GM12891 (cell line): ENCODE measurements at regions not wholly inside any gene's neighbourhood (a gene's known extent, or its start where the extent isn't known, plus 50 kb on each side); places are given as distances from the start of the nearest gene placed in this dataset.
"Not testable (repeated sequence)": the region's sequence is repeated elsewhere in the genome, so short reads cannot be mapped to it uniquely, and the experiment has no call there.

Experiments used
- DNase-seq: peaks from one replicate; pipeline ENCODE4 v3.0.0; 2011; ENCODE audit warnings: low spot score; ENCODE audit not compliant: insufficient read length
- FAIRE-seq: peaks from 2 replicates; lab custom pipeline; 2011; peaks lifted over from hg19 to GRCh38; lab: Jason Lieb, UNC
- PAX5 ChIP-seq: IDR thresholded peaks from 2 replicates; pipeline ENCODE4 v1.6.1; 2011; ENCODE audit warnings: low read length, moderate library complexity, mild to moderate bottlenecking; ENCODE audit not compliant: insufficient read depth, severe bottlenecking
- POLR2A ChIP-seq: IDR thresholded peaks from 2 replicates; pipeline ENCODE4 v1.6.1; 2011; ENCODE audit warnings: low read depth, low read length, control low read depth
- POLR2AphosphoS5 ChIP-seq: IDR thresholded peaks from 2 replicates; pipeline ENCODE4 v1.6.1; 2011; ENCODE audit warnings: low read depth, low read length, control low read depth
- POU2F2 ChIP-seq: IDR thresholded peaks from 2 replicates; pipeline ENCODE4 v1.6.1; 2011; ENCODE audit warnings: low read depth, mild to moderate bottlenecking, control low read depth, low read length, moderate library complexity
- SPI1 ChIP-seq: IDR thresholded peaks from 2 replicates; pipeline ENCODE4 v1.6.1; 2011; ENCODE audit warnings: low read depth, low read length, control low read depth
- TAF1 ChIP-seq: IDR thresholded peaks from 2 replicates; pipeline ENCODE4 v1.6.1; 2011; ENCODE audit warnings: low read depth, low read length, control low read depth

DNA sequence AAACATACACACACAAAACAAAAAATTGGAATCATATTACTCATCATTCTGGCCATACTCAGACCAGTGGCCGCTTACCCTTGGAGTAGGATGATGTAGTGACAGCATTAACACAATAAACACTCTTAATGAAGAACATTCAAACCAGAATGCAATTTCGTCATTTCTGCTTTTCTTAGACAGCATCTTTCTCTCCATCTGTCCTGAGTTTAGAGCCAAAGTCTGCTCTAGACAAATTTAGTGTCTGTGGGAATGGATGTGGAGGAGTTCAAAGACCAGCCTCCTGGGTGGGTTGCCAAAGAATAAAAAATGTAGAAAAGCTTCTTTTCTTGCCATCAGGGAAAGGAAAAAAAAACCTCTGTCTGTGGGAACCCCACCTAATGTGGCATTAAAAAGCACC lies 212.4 kb upstream of the POU1F1 start:
- FAIRE-seq (no peak), DNase-seq (no peak)
- TF ChIP-seq POLR2AphosphoS5 (no peak), PAX5 (no peak), POU2F2 (no peak), TAF1 (no peak), SPI1 (no peak), POLR2A (no peak)

DNA sequence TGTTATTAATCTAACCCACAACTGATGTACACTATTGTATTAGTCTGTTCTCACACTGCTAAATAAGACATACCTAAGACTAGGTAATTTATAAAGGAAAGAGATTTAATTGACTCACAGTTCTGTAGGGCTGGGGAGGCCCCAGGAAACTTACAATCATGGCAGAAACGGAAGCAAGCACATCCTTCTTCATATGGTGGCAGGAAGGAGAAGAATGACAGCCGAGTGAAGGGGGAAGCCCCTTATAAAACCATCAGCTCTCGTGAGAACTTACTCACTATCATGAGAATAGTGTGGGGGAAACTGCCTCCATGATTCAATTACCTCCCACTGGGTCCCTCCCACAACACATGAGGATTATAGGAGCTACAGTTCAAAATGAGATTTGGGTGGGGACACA lies 210.3 kb upstream of the POU1F1 start:
- FAIRE-seq, DNase-seq: not testable (repeated sequence)

DNA sequence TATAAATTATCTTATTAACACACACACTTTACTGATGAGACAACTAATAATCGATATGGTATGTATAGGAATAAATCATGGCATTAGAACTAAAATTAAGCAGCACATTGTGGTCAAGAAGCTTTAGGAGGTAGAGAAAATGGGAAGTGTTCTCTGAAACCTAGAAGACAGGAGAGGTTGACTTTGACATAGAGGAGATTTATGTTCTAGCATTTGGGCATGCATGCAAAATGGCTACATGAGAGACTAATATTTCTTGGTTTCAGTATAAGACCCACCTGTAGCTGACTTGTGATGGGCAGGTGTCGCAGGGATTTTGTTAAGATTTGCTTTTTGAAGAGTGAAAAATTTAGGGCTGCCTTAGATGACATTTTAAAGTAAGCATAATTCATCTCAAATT lies 209.7 kb upstream of the POU1F1 start:
- no peak for FAIRE-seq
- DNase-seq, result no peak
- TF ChIP-seq POLR2AphosphoS5 (no peak), PAX5 (no peak), POU2F2 (no peak), POLR2A (no peak), SPI1 (no peak), TAF1 (no peak)

DNA sequence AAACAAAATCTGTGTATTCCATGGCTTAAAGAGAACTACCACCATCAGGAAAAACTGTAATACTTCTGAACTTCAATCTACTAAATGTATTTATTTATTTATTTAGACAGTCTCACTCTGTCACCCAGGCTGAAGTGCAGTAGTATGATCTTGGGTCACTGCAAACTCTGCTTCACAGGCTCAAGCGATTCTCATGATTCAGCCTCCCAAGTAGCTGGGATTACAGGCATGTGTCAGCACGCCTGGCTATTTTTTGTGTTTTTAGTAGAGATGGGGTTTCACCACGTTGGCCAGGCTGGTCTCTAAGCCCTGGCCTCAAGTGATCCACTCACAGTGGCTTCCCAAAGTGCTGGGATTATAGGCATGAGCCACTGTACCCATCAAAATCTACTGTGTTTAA lies 202.3 kb upstream of the POU1F1 start:
- no peak for TF ChIP-seq SPI1
- TF ChIP-seq POLR2AphosphoS5, result no peak
- TF ChIP-seq POLR2A, result no peak
- TF ChIP-seq POU2F2, result no peak
- TF ChIP-seq PAX5, result no peak
- TF ChIP-seq TAF1, result no peak
- no peak for DNase-seq
- no peak for FAIRE-seq

DNA sequence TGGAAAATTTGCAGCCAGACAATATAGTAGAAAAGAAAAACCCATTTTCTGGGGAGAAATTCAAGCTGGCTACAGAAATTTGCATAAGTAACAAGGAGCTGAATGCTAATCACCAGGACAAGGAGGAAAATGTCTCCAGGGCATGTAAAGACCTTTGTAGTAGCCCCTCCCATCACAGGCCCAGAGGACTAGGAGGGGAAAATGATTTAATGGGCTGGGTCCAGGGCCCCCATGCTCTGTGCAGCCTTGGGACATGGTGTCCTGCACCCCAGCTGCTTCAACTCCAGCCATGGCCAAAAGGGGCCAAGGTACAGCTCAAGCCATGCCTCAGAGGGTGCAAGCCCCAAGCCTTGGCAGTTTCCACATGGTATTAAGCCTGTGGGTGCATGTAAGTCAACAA lies 197.6 kb upstream of the POU1F1 start:
- no peak for TF ChIP-seq POU2F2
- no peak for TF ChIP-seq SPI1
- no peak for TF ChIP-seq POLR2AphosphoS5
- TF ChIP-seq TAF1, result no peak
- no peak for TF ChIP-seq PAX5
- no peak for TF ChIP-seq POLR2A
- FAIRE-seq, result no peak
- no peak for DNase-seq

DNA sequence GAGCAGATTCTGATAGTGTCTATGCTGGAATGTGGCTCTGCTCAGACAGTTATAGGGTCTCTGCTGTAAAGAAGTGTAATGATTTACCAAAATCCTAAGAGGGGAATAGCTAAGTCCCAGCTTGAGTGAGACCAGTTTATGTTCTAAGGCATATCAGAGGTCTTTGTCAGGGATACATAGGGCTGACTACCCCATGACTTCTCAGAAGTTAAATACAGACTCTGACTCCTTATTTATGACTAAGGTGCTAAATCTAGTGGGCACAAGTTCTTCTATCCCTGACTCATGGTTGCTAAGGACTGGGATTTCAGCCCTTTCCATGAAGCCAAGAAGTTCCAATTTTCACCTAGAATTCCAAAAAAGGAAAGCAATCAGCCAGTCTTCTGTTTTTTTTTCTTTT lies 192.6 kb upstream of the POU1F1 start:
- no peak for TF ChIP-seq TAF1
- TF ChIP-seq POLR2A, result no peak
- no peak for TF ChIP-seq PAX5
- no peak for TF ChIP-seq POU2F2
- no peak for TF ChIP-seq POLR2AphosphoS5
- no peak for TF ChIP-seq SPI1
- DNase-seq (no peak), FAIRE-seq (no peak)

DNA sequence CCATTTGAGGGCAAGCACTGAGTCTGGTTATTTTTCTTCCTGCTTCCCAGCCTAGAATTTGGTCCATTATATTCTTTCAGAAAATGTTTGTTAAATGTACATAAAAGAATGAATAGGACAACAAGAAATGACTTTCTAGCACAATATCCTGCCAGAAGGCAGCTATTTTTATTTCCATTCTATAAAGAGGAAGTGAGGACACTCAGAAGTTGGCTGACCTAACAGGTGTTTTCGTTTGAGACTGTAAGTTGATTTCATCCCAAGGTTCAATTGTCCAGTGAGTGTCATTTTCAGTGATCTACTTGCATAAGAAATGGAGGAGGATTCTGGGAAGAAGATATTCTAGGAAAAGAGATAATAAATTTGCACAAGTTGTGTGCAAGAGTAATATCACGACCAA lies 191.9 kb upstream of the POU1F1 start:
- TF ChIP-seq POLR2A (no peak), SPI1 (peak; percentile 58)
- no peak for DNase-seq
- no peak for FAIRE-seq

DNA sequence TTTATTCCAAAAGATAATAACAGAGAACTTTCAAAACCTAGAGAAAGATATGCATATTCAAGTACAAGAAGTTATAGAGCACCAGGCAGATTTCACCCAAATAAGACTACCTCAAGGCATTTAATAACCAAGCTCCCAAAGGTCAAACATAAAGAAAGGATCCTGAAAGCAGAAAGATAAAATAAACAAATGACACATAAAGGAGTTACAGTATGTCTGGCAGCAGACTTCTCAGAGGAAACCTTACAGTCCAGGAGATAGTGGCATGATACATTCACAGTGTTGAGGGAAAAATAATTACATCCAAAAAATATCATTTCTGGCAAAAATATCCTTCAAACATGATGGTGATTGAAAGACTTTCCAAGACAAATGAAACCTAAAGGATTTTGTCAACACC lies 185.8 kb upstream of the POU1F1 start:
- FAIRE-seq (no peak), DNase-seq (no peak)
- TF ChIP-seq POU2F2 (no peak), PAX5 (no peak), POLR2AphosphoS5 (no peak), SPI1 (no peak), POLR2A (no peak), TAF1 (no peak)

DNA sequence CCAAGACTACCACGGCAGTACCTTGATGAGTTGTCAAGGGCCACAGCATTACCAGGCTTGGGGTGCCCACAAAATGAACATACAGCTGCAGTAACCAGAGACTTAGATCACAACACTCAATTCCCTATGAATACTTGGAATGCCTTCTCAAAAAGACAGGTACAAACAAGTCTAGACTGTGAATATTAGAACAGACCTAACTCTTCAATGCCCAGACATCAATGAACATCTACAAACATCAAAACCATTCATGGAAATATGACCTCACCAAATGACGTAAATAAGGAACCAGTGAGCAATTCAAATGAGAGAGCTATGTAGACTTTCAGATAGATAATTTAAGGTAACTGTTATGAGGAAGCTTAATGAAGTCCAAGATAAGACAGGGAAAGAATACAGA lies 185.1 kb upstream of the POU1F1 start:
- DNase-seq (no peak), FAIRE-seq (no peak)
- TF ChIP-seq SPI1 (no peak), PAX5 (no peak), POU2F2 (no peak), POLR2AphosphoS5 (no peak), TAF1 (no peak), POLR2A (no peak)

DNA sequence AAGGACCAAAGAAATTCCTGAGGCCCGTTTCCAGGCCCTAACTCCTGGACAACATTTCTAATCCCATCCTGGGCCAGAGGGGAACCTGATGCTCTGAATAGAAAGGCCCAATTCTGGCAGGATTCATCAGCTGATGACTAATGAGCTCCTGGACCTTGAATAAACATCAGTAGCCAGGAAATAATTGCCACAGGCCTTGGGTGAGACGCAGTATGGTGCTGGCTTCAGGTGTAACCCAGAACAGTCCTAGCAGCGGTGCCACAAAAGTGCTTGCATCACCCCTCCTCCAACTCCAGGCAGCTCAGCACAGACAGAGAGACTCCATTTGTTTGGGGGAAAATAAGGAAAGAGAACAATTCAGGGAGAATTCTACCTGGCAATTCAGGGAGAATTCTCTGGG lies 184.7 kb upstream of the POU1F1 start:
- TF ChIP-seq POLR2A (no peak), TAF1 (no peak), POLR2AphosphoS5 (no peak), SPI1 (no peak), POU2F2 (no peak), PAX5 (no peak)
- DNase-seq (no peak), FAIRE-seq (no peak)

DNA sequence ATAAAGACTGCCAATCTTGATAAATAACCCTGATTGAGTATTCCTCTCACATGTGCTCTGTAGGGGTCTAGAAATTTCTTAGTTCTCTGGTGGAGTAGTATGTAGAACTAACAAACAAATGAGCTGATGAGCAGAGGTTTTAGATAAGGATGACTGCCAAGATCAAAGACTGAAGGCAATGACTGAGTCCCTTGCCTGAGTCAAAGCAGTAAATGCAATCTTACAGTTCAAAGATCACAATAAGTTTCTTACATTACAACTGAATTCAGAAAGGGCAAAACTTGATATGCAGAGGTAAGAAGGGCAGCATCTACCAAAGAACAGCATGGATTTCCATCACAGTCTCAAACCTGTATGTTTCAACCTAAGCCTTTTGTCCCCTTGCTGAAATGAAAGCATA lies 172.2 kb upstream of the POU1F1 start:
- no peak for FAIRE-seq
- DNase-seq, result no peak
- TF ChIP-seq PAX5, result no peak
- no peak for TF ChIP-seq TAF1
- TF ChIP-seq SPI1, result no peak
- no peak for TF ChIP-seq POLR2AphosphoS5
- no peak for TF ChIP-seq POLR2A
- no peak for TF ChIP-seq POU2F2

DNA sequence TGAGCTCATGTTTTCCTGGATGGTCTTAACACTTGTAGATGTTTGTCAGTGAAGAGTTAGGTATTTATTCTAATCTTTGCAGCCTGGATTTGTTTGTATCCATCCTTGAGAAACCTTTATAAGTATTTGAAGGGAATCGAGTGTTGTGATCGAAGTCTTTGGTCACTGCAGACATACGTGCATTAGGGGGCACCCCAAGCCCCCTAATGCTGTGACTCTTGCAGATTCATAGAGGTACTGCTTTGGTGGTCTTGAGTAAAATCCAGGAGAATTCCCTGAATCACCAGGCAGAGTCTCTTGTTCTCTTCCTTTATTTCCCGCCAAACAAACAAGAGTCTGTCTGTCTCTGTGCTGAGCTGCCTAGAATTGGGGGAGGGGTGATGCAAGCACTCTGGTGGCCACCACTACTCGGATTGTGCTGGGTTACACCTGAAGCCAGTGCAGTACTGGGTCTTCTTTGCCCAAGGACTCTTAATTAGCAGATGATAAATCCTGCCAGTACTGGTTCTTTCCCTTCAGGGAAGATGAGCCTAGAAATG lies 170.5 kb upstream of the POU1F1 start:
- no peak for DNase-seq
- FAIRE-seq, result no peak

DNA sequence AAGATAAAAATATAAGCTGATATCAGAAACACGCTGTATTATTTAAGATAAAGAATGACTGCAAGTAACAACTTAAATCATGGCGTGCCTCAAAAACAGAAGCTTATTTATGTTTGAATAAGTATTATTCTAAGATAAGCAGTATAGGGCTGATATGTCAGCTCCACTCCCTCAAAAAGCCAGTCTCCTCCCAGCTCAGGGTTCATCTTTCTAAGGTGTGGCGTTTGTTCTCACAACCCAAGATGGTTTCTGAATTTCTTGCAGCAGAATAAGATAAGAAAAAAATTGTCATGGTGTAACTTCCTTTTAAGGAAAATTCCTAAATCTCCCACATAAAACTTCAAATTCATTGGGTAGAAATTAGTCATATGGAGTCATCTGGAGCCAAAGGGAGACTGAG lies 166.1 kb upstream of the POU1F1 start:
- no peak for TF ChIP-seq POLR2AphosphoS5
- TF ChIP-seq POLR2A, result no peak
- TF ChIP-seq POU2F2, result no peak
- no peak for TF ChIP-seq TAF1
- TF ChIP-seq PAX5, result no peak
- no peak for TF ChIP-seq SPI1
- DNase-seq (no peak), FAIRE-seq (no peak)

More for the DNA sequence above, 170.5 kb upstream of the POU1F1 start:
- TF ChIP-seq POLR2A (no peak), TAF1 (no peak)
